ENCODE measurements at regions not wholly inside any gene's neighbourhood (a gene's known extent, or its start where the extent isn't known, plus 50 kb on each side); places are given as distances from the start of the nearest gene placed in this dataset.

DNA sequence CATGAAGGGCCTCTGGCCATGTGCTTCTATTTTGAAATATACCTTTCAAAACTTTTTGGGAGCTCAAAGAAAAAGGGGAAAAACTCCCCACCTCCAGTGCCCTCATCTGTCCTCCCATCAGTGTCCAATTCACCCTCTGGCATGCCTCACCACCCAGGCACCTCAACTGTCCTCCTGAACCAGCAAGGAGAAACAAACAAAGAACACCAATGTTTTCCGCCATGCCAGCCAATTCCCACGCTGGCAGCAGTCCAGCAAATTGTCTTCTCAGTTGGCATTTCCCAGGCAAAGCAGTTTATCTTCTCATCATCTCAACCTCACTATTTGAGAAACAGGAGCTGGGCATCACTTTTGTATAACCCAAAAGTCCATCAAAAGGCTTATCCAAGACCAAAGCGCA, 496.9 kb downstream of the SOX6 start:
- no peaks in the 10 kb centered on the region for H3K36me3 ChIP-seq (ENCODE audit: control insufficient read depth in 2 of 3, insufficient read depth in 3 of 3, low read length in 3 of 3)
- no peaks in the 10 kb centered on the region for H3K9me3 ChIP-seq (ENCODE audit: control insufficient read depth in 2 of 3, insufficient read depth in 1 of 3, low read length in 3 of 3)
- DNase-seq (no peak), FAIRE-seq (no peak)
- no peak overlapping the region for H3K27ac ChIP-seq (ENCODE audit: low read depth in 2 of 2, low read length in 2 of 2)
- H3K4me1 ChIP-seq (ENCODE audit: control insufficient read depth in 2 of 3, insufficient read depth in 2 of 3, low read depth in 1 of 3, low read length in 3 of 3): no peaks in the 10 kb centered on the region
- H3K4me3 ChIP-seq (ENCODE audit: low read length in 3 of 3): no peak overlapping the region
- TF ChIP-seq, protein P1, sequence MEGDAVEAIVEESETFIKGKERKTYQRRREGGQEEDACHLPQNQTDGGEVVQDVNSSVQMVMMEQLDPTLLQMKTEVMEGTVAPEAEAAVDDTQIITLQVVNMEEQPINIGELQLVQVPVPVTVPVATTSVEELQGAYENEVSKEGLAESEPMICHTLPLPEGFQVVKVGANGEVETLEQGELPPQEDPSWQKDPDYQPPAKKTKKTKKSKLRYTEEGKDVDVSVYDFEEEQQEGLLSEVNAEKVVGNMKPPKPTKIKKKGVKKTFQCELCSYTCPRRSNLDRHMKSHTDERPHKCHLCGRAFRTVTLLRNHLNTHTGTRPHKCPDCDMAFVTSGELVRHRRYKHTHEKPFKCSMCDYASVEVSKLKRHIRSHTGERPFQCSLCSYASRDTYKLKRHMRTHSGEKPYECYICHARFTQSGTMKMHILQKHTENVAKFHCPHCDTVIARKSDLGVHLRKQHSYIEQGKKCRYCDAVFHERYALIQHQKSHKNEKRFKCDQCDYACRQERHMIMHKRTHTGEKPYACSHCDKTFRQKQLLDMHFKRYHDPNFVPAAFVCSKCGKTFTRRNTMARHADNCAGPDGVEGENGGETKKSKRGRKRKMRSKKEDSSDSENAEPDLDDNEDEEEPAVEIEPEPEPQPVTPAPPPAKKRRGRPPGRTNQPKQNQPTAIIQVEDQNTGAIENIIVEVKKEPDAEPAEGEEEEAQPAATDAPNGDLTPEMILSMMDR (IDR thresholded peaks at IDR 0.05; ENCODE audit: borderline replicate concordance, extremely low read depth, insufficient read depth): no peak
- no peak overlapping the region for H3K9ac ChIP-seq (ENCODE audit: low read length in 3 of 3)
- intact Hi-C loops (cut with DNase I): no loop called here
- no peaks in the 10 kb centered on the region for H3K27me3 ChIP-seq (ENCODE audit: control insufficient read depth, insufficient read depth, low read length)

DNA sequence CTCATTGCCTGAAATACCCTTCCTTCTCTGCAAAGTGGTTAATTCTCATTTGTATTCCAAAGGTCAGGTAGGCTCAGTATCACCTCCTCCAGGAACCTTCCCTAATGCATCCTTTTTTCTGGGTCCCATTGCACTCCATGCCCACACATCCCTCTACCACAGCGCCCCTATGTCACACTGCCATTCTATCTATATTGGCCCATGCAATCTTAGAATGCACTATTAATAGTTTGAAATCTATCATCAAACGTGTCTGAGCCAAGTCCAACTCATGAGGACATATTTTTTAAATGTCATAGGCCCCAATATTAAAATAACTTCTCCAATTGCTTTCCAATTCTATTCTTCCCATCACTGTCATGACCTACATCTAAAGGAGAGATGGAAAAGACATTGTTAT, 495.1 kb downstream of the SOX6 start:
- no peak overlapping the region for H3K4me3 ChIP-seq (ENCODE audit: low read length in 3 of 3)
- H3K36me3 ChIP-seq (ENCODE audit: control insufficient read depth in 2 of 3, insufficient read depth in 3 of 3, low read length in 3 of 3): no peaks in the 10 kb centered on the region
- no peak overlapping the region for H3K9ac ChIP-seq (ENCODE audit: low read length in 3 of 3)
- H3K27me3 ChIP-seq (ENCODE audit: control insufficient read depth, insufficient read depth, low read length): no peaks in the 10 kb centered on the region
- TF ChIP-seq, protein P1 (IDR thresholded peaks at IDR 0.05; ENCODE audit: borderline replicate concordance, extremely low read depth, insufficient read depth): no peak
- FAIRE-seq: no peak
- no peak for DNase-seq
- H3K27ac ChIP-seq (ENCODE audit: low read depth in 2 of 2, low read length in 2 of 2): no peak overlapping the region
- no peaks in the 10 kb centered on the region for H3K4me1 ChIP-seq (ENCODE audit: control insufficient read depth in 2 of 3, insufficient read depth in 2 of 3, low read depth in 1 of 3, low read length in 3 of 3)
- intact Hi-C loops (cut with DNase I): no loop called here
- H3K9me3 ChIP-seq (ENCODE audit: control insufficient read depth in 2 of 3, insufficient read depth in 1 of 3, low read length in 3 of 3): no peaks in the 10 kb centered on the region

DNA sequence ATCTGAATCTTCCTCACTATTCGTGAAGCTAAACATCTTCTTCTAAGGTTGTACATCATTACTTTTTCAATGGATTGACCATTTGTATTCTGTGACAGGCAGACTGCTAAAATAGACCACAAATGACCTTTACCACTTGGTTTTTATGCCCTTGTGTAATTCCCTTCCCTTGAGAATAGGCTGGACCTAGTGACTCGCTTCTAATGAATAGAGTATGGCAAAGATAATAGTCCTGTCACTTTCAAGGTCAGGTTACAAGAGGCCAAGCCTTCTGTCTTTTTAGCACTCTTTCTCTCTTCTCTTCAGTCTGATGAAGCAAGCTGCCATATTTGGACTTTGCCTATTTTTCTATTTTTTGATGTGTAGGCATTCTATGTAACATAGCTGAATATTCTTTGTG, 492.9 kb downstream of the SOX6 start:
- DNase-seq (no peak), FAIRE-seq (no peak)
- no peaks in the 10 kb centered on the region for H3K27me3 ChIP-seq (ENCODE audit: control insufficient read depth, insufficient read depth, low read length)
- intact Hi-C loops (cut with DNase I): no loop called here
- no peaks in the 10 kb centered on the region for H3K9me3 ChIP-seq (ENCODE audit: control insufficient read depth in 2 of 3, insufficient read depth in 1 of 3, low read length in 3 of 3)
- no peaks in the 10 kb centered on the region for H3K4me1 ChIP-seq (ENCODE audit: control insufficient read depth in 2 of 3, insufficient read depth in 2 of 3, low read depth in 1 of 3, low read length in 3 of 3)
- no peak overlapping the region for H3K4me3 ChIP-seq (ENCODE audit: low read length in 3 of 3)
- no peak overlapping the region for H3K9ac ChIP-seq (ENCODE audit: low read length in 3 of 3)
- H3K36me3 ChIP-seq (ENCODE audit: control insufficient read depth in 2 of 3, insufficient read depth in 3 of 3, low read length in 3 of 3): no peaks in the 10 kb centered on the region
- no peak overlapping the region for H3K27ac ChIP-seq (ENCODE audit: low read depth in 2 of 2, low read length in 2 of 2)
- TF ChIP-seq, protein P1 (IDR thresholded peaks at IDR 0.05; ENCODE audit: borderline replicate concordance, extremely low read depth, insufficient read depth): no peak
